Stimulated activated CD4-positive, alpha-beta T cell treated with anti-CD3 and anti-CD28 coated beads, TNF-alpha, amount 100 ng/mL, for 48 hours (primary cell): ENCODE measurements at regions not wholly inside any gene's neighbourhood (a gene's known extent, or its start where the extent isn't known, plus 50 kb on each side); places are given as distances from the start of the nearest gene placed in this dataset.
"Not testable (repeated sequence)": the region's sequence is repeated elsewhere in the genome, so short reads cannot be mapped to it uniquely, and the experiment has no call there.

ENCODE experiments used
- DNase-seq, 3 donors: peaks; one replicate each; pipeline ENCODE4 v3.0.0-alpha.2; 2020; ENCODE audit warnings: low read depth in 3 of 3

DNA sequence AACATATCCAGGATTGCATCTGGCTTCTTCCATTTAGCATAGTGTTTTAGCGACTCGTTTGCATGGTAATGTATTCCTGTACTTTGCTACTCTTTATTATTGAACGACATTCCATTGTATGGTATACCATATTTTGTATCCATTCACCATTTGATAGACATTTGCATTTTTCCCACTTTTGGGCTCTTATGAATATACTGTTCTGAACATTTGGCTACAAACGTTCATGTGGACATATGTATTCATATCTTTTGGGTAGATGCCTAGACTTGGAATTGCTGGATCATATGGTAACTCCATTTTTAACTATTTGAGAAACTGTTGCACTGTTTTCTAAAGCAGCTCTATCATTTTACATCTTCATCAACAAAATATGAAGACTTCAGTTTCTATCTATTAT lies 383.7 kb upstream of the AKR1E2 start:
- DNase-seq: no peak

DNA sequence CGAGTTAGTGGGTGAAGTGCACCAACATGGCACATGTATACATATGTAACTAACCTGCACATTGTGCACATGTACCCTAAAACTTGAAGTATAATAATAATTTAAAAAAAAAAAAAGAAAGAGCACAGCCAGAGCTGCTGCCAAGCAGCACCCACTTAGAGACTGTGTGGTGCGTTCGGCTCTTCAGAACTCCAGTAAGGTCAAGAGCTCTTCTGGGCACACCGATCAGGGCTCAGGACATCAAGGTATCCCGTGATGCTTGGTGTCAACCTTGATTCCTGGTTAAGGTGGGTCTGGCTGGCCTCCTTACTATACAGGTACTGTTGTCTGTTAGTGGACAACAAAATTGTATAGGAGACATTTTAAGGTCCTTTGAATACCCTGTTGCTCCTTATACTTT lies 385.7 kb upstream of the AKR1E2 start:
- no peak for DNase-seq

DNA sequence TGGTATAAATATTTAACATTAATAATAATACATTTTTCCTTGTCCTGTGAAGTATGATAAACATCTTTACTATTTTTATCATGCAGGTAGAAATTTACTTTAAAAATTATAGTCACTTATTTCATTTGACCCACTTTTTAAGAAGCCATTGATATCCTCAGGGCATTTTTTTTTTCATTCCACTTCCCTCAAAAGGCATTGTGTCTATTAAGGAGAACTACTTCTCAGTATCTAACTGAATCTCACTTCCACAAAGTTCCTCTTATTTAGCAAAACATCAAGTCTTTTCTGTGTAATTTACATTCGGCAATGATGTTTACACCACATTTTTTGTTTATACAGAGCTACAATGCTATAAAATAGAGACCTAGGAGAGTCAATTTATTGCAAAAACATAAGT lies 388.2 kb upstream of the AKR1E2 start:
- no peak for DNase-seq

DNA sequence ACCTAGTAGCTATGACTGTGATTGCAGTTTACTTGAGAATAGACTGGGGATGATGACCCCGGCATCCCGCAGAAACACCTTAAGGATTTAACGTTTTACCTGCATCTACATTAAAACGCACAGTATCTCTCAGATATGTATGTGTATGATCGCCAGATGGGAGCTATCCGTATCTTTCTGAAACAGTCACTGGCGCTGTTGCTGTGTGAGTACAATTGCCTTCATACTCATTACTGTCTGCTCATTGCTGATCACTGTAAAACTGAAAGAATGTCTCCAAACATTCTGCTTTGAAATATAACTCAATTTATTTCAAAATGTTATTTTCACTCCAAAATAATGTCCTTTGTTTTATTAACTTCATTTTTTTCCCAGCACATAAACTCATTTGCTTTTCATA lies 388.9 kb upstream of the AKR1E2 start:
- DNase-seq: no peak

DNA sequence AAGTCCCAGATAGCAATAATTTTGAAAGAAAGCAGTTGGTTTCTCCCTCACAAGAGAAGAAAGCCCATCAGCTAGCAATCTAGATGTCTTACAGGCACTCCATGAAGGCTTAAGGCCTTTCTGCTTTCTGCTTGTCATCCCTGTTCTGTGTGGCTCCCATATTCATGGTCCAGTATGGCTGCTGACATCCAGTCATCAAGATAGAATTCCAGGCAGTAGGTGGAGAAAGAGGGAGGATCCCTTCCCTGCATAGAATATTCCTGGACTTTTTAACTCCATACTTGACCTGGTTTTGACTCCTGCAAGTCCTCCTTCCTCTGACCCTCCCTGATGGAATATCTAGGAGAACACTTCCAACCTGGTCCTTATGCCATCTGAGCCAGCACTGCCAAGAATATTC lies 389.9 kb upstream of the AKR1E2 start:
- DNase-seq: no peak

DNA sequence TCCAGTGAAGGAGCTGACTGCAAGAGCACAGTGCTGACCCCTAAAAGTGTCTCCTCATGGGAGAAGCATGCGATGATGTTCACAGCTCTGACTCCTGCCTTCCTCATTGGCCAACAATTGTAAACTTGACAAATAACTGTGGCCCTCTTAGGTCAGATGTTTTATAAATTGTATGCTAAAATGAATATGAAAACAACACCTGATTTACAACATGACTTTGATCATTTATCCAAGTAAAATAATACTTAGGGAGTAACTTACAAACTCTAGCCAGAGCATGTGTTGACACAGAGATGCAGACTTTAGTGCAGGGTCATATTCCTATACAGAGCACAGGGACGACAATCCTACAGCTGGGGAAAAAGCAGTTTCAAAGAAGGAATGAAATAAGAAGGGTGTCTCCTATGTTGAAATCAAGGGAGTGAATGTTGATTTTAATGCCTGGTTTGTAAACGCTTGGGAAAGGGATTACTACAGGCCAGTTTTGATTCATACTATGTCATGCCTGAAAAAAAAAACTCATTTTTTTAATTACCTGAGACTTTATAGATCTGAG lies 391.4 kb upstream of the AKR1E2 start:
- DNase-seq: no peak

DNA sequence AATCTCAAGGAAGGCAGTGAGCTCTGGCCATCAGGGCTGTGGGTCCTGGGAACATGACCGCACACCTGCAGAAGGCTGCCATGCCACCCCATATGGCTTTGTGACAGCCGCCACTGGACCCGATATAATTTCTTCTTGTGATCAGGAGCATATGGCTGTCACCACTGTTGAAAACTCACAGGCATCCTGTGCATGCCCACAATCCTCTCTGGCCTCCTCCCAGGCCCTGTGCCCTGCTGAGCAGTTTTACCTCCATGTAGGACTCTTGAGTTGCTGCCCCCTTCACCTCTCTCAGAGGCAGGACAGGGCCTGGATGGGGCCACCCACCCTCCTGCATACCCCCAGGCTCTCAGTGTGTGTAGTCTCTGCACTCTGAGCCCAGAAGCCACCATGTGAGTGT lies 391.9 kb upstream of the AKR1E2 start:
- no peak for DNase-seq

DNA sequence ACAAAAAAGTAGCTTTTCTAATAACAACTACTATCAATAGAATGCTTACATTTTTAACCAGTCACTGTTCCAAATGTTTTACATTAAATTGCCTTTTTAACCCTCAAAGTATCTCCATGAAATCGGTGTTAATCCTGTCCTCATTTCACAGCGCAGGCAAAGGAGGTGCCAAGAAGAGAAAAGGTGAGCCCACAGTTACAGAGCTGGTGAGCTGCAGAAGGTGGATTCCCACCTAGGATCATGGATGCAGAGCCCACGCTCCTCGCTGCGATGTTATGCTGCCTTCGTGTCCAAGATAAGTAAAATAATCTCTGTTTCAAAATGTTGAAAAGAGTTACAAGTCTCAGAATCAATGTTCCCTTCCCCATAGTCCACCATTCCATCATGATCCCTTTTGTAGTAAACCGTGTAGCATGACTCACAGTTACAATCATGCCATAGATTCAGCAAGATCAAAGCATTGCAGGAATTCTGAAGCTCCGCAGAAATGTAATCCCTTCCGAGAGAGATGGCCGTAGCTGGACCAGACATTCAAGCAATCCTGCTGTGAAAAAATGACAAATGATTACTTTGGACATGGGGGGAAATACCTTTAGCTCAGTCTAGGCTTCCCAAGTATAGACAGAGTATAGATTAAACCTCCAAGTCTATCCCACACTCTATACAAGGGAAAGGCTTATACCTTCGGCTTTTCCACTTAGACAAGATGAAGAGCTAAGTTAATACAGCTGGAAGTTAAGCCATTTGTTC lies 394.7 kb upstream of the AKR1E2 start:
- no peak for DNase-seq

DNA sequence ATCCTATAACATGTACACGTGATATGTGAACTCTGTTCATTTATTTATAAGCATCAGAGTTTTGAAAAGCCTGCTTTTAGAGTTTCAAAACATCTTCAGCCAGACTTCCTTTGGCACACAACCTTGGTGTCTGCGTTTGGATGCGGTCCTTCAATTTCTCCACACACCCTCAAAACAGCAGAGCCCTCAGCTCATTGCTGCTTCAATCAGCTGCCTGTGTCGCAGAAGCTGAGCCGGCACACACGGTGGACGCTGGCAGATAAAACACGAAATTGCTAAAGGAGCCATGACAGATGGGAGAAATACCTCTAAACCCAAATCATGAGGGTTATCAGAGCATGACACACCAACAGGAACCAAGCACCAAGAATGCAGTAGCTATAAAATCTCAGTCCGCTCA lies 396.4 kb upstream of the AKR1E2 start:
- DNase-seq: no peak

DNA sequence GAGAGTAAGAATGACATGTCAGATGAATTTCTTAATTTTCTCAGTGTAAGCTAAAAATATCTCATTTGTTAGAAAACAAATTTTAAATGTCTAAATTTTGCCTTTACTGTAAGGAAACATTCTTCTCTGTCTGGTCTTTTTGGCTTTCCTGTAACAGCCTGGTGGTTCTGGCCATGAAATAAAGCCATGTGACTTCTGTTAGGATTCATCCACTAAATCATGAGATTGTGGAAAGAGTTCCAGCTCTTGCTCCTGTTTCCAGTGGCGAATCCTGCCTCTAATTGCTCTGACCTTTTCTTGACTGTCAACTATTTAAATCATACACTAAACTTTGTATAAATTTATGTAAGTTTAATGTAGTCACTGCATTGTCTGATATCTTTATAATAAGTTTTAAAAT lies 398.5 kb upstream of the AKR1E2 start:
- no peak for DNase-seq

DNA sequence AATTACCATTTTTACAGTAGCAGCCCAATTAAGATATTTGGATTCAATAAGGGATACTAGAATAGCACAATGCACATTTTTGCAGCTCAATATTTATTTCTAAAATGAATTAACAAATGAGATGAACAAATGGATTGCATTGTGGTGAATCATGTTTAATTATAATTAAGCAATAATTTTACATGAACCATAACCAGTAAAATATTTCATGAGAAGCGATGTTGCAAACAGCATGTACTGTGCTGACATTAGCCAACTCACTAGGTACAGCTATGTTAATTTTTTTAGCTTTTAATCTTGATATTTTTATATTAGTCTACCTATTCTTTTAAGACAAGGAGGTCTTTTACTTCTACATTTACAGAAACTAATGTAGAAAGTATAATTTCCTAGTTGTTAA lies 399.1 kb upstream of the AKR1E2 start:
- DNase-seq: no peak

DNA sequence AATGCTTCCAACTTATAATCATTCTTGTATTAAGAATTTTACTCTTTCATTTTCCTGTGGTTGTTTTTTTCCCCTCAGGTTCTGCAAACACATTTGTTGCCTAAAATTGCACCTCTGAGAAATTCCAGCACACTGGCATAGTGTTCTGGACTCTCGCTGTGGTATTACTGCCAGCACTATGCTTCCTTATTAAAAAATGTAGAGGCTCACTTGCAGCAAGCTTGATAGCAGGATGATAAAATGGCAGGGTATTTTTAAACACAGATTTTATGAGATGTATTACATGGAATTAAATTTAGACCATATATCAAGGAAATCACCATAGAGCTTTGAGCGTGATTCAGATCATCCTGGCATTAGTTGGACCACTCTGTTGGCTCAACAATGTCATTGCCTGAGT lies 416.7 kb upstream of the AKR1E2 start:
- DNase-seq: no peak

DNA sequence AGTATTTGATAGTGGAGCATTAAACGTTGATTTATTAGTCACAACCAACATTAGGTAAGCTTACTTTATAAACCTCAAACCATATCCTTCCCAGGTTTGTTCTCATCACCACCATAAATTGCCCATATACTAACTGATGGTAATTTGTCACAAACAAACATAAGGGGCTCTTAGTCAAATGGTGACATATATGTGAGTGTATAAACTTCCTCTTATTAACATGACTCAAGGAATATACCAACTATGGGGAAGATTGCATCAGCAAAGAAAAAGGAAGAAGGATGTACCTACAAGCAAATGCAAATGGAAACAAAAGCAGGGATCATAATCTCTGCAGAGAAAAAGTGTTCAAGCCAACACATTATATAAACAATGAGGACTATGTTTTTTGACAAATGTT lies 418.2 kb upstream of the AKR1E2 start:
- no peak for DNase-seq

DNA sequence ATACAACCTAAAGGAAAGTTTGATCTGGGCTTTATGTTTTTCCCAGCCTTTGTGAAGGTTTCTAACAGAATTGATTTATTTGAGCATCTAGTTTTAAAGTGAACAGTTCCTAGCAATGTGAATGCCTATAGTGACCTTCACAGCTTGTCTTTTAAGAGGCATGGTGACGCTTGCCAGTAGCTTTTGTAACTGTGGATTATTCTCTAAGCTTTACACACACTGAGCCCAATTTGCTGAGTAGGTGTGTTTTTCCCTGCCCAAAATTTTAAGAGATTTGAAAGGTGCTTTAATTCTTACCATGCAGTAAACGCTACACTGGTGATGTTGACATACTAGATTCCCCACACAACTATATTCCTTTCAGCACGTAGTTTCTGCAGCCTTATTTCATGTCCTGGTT lies 420.2 kb upstream of the AKR1E2 start:
- no peak for DNase-seq

DNA sequence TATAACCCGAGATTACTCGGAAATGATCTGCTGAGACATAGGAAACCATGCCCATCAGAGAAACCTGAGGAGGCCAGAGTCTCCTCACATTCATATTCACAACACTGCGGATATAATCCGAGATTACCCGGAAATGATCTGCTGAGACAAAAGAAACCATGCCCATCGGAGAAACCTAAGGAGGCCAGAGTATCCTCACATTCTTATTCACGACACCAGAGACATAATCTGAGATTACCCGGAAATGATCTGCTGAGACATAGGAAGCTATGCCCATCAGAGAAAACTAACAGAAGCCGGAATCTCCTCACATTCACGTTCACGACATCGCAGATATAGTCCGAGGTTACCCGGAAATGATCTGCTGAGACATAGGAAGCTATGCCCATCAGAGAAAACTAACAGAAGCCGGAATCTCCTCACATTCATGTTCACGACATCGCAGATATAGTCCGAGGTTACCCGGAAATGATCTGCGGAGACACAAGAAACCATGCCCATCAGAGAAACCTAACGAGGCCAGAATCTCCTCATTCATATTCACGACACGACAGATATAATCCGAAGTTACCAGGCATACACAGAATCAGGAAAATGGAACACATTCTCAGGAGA lies 422.3 kb upstream of the AKR1E2 start:
- no peak for DNase-seq

DNA sequence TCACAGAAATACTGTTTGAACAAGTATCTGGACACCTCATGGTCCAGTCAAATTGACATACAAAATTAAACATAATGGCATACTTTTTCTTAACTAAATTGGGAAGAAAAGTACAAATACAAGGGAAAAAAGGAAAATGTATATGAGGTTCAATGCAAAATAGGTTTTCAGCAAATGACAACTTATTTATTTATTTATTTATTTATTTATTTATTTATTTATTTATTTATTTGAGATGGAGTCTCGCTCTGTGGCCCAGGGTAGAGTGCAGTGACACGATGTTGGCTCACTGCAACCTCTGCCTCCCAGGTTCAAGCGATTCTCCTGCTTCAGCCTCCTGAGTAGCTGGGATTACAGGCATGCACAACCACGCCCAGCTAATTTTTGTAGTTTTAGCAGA lies 424.9 kb upstream of the AKR1E2 start:
- DNase-seq: not testable (repeated sequence)

DNA sequence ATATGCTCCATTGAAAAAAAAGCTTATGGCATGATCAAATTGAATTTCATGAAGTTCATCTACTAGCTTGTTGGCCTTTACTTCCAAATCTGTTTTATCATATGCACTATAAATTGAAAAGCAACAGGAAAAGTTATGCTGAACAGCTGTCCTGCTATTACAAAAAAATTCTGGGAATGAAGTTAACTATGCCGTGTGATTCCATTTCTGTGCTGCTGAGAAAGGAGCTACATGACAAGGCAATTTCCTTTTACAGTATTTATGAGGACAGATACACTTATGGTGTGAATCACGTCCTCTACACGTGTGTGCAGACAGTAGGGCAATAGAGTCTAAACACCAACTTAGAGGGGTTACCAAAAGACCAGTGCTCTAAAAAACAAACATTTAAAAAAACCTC lies 426.5 kb upstream of the AKR1E2 start:
- no peak for DNase-seq

DNA sequence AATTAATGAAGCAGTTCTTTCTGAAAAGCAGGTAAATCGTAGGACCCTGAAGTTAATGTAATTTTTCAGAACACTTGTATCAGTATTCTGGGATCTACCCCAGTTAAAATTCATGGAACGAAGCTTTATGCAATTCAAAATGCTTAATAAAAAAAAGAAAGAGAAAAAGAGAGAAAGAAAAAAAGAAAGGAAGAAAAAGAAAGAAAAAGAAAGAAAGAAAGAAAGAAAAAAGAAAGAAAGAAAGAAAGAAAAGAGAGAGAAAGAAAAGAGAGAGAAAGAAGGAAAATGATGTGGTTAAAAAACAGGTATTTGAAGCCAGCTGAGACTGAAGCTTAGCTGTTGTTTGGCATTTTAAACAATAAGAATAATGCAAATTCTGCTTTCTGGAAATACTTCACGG lies 427.4 kb upstream of the AKR1E2 start:
- no peak for DNase-seq

DNA sequence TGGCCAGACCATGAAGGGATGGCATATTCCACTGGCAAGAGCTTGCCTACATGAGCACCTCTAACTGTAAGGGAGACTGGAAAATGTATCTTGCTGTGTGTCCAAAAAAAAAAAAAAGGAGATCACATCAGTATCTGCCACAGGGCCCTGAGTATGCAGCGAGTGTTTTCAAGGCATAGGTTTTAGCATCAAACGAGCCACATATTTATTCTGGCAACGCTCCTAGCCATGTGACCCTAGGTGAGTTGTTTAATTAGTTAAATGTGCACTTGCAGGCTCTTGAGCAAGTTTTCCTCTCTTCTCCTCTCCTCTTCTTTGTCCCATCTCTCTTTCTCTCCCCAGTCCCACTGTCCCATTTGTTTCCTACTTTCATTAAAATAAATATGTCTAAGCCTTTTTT lies 428.7 kb upstream of the AKR1E2 start:
- DNase-seq: no peak

DNA sequence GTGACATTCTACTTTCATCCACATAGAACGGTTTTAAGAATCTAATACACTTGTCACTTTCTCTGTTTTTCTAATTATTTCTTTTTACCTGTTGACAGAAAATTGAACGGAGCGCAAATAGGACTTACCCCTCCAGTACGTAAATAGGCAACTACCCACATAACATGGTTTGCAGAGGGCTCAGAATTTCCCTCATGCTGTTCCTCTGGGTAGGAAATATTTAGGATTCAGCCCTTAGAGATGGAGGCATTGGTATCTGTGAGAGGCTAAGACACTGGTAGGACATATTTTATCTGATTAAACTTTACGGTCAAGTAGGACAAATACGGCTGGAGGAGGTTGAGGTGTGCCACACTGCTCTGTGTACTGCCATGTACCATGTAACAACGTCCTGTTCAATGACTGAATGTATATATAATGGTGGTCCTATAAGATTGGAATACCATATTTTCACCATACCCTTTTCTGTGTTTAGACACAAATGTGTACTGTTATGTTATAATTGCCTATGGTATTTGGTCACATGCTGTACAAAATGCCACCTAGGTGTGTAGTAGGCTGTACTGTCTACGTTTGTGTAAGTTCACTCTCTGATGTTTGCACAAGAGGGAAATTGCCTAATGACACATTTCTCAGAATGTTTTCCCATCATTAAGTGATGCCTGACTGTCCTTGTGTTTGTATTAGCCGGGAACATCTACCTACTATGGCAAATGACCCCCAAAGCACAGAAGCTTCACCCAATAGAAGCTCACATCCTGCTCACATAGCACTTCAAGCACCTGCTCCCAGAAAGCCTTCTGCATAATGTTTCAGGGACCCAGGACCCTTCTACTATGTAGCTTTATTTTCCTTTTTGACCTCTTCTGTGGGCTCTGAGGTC lies 429.4 kb upstream of the AKR1E2 start:
- DNase-seq: no peak

DNA sequence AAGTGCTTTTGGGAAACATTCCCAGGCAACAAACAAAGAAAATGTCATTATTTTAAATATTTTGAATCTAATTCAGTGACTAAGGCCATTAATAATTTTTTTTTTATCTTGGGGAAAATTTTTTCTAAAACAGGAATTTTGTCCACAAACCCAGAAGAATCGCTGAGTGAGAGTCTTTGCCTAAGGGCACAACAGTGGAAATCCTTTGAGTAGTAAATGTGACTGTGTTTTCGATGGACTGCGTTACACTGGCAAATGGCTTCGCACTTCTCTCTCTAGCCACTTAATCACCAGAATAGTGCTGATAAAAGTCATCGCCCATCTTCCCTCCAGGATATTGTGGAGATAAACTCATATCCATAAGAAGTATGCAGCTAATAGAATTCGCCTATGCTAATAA lies 430.3 kb upstream of the AKR1E2 start:
- no peak for DNase-seq

DNA sequence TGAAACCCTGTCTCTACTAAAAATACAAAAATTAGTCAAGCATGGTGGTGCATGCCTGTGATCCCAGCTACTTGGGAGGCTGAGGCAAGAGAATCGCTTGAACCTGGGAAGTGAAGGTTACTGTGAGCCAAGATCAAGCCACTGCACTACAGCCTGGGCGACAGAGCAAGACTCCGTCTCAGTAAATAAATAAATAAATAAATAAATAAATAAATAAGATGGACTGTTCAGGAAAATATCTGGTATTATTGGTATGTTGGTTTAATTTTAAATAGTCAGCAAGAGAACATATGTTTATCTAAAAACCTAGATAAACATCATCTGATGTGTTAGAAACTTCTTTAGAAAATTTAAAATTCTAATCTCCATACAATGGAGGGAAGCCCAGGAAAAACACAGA lies 431.6 kb upstream of the AKR1E2 start:
- not testable (repeated sequence) for DNase-seq

DNA sequence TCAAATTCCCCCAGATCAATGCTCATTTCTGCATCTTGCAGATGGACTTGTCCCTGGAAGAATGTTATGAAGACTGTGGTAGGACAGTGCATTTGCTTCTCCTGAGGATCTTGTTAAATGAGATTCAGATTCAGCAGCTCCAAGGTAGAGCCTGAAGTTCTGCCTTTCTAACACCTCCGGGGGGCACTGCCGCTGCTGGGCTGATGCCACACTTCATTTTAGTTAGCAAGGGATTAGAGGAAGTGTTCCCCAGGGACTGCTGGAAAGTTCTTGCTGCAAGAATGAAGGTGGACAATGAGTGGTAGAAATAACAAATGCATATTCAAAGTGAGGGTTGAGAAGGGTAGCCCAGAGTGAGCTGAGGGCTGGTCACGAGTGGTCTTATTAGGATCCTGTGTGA lies 434.3 kb upstream of the AKR1E2 start:
- DNase-seq: no peak
